Heart right ventricle (tissue), 16 donors: ENCODE measurements at regions not wholly inside any gene's neighbourhood (a gene's known extent, or its start where the extent isn't known, plus 50 kb on each side); places are given as distances from the start of the nearest gene placed in this dataset.

Experiments
- ATAC-seq, 8 donors: fragments of 200-7000 bp; cut with Tn5 transposase; one replicate each; pipeline ENCODE4 v1.9.1; 2020; ENCODE audit warnings: mild to moderate bottlenecking in 8 of 8, moderate library complexity in 8 of 8, moderate number of reproducible peaks in 1 of 8
- DNase-seq, 2 donors: peaks; one replicate each; pipeline ENCODE4 v3.0.0-alpha.2; 2020
- H3K27ac ChIP-seq, 10 donors: fragments of 200-600 bp; sonication (generic) in 2 of 10; one replicate each; pipeline versions ENCODE4 v1.5.0 to v1.8.0; 2020 to 2022; ENCODE audit warnings: mild to moderate bottlenecking in 3 of 10
- H3K27me3 ChIP-seq, 7 donors: fragments of 200-600 bp; one replicate each; pipeline ENCODE4 v1.8.0; 2021 to 2022; ENCODE audit warnings: mild to moderate bottlenecking in 2 of 7
- H3K36me3 ChIP-seq, 9 donors: fragments of 200-600 bp; sonication (generic) in 1 of 9; one replicate each; pipeline versions ENCODE4 v1.5.0 to v1.8.0; 2020 to 2022; ENCODE audit warnings: mild to moderate bottlenecking in 2 of 9
- H3K4me1 ChIP-seq, 9 donors: fragments of 200-600 bp; sonication (generic) in 1 of 9; one replicate each; pipeline versions ENCODE4 v1.5.0 to v1.8.0; 2020 to 2022; ENCODE audit warnings: mild to moderate bottlenecking in 4 of 9
- H3K4me3 ChIP-seq, 10 donors: fragments of 200-600 bp; sonication (generic) in 2 of 10; one replicate each; pipeline versions ENCODE4 v1.5.0 to v1.8.0; 2020 to 2022; ENCODE audit warnings: mild to moderate bottlenecking in 7 of 10, moderate library complexity in 2 of 10
- H3K9me3 ChIP-seq, 11 donors: fragments of 200-600 bp in 10 of 11; sonication (generic) in 2 of 11; one replicate each; pipeline versions ENCODE4 v1.5.0 to v1.8.0; 2013 to 2022; ENCODE audit warnings: mild to moderate bottlenecking in 2 of 11, control low read depth in 1 of 11, moderate library complexity in 1 of 11
- CTCF ChIP-seq, 9 donors: fragments of 200-600 bp; sonication (generic) in 2 of 9; IDR thresholded peaks; one replicate each; pipeline versions ENCODE4 v1.5.0 to v1.8.0; 2021 to 2022; ENCODE audit warnings: antibody characterized with exemption in 9 of 9, mild to moderate bottlenecking in 5 of 9, moderate library complexity in 1 of 9
- WGBS, 2 donors: extraction: QIAGEN DNeasy Blood & Tissue Kit; methylation state at CpG; one replicate each; pipeline ENCODE4 v1.1.7; 2013; ENCODE audit warnings: inconsistent platforms in 1 of 2; 5-methylcytosine and 5-hydroxymethylcytosine counted together
- intact Hi-C, 10 donors: fragments of 100-400 bp; cut with DNase I; formaldehyde crosslinking; loops; one replicate each; pipeline versions ENCODE4 v1.11.1 to v1.14.2; 2022
- donor health status: Arrhythmogenic right ventricular cardiomyopathy.
- donor health status: ischemic (EF 13 %, LVEDD 7.1; RV severe dilation, severe dysfunction).
- donor health status: healthy with polysubstance abuse.
- donor health status: DM: no; HTN: yes; CAD: no.
- donor health status: DM: no; HTN: no; CAD: no.
- donor health status: ischemic (EF 25% LVEDD 6.9; RV normal size, moderate dysfunction).
- donor health status: ischemic (EF 25% LVEDD 5.7; RV mildly dilated, moderate dysfunction).
- donor health status: healthy.
- donor health status: DM: yes; HTN: yes; CAD: no.
- donor health status: Ischemic cardiomyopathy.
- donor health status: ischemic (EF 35%, LVEDD 5.7; RV mildly dilated, moderate dysfunction).
- donor health status: nonischemic (EF 11% LVEDD 7.7; RV severe dilation, severe dysfunction).
- donor health status: DM: yes; HTN: yes; CAD: no.
- donor health status: PGD.
- donor health status: ischemic (EF 29% LVEDD 5.4; RV normal size, mild dysfunction).
- donor health status: nonischemic (EF 23%, LVEDD 6.1; RV moderate dilation, normal function).

- WGBS, 2 donors, result 25 to 28% methylated on average over 2 of the region's 2 CpGs
- no peak for ATAC-seq
- no peaks in the 10 kb centered on the region for H3K27me3 ChIP-seq
These were observed 696.3 kb downstream of the NR2F2 start for GRCh38 chr15:97026781-97027180.

GRCh38 chr15:97027772-97028171 is 697.3 kb downstream of the NR2F2 start:
- Histone ChIP-seq H3K4me1 (no peaks in the 10 kb centered on the region), H3K36me3 (no peaks in the 10 kb centered on the region), H3K27me3 (no peaks in the 10 kb centered on the region), H3K27ac (no peak overlapping the region), H3K4me3 (no peak overlapping the region), H3K9me3 (peaks cover 0 to 34% (median 0%) of the 10 kb centered on the region in 11 donors)
- DNase-seq (no peak), ATAC-seq (no peak)
- 88 to 90% methylated on average over 2 of the region's 2 CpGs for WGBS, 2 donors
- intact Hi-C loops, result no loop called here
- no peak for TF ChIP-seq CTCF (IDR thresholded peaks at IDR 0.05)

More at GRCh38 chr15:97026781-97027180, 696.3 kb downstream of the NR2F2 start:
- Histone ChIP-seq H3K4me1 (no peaks in the 10 kb centered on the region), H3K4me3 (no peak overlapping the region), H3K9me3 (peaks cover 0 to 31% (median 0%) of the 10 kb centered on the region in 11 donors), H3K27ac (no peak overlapping the region), H3K36me3 (no peaks in the 10 kb centered on the region)
- intact Hi-C loops, result no loop called here
- no peak for DNase-seq
- no peak for TF ChIP-seq CTCF (IDR thresholded peaks at IDR 0.05)

DNA sequence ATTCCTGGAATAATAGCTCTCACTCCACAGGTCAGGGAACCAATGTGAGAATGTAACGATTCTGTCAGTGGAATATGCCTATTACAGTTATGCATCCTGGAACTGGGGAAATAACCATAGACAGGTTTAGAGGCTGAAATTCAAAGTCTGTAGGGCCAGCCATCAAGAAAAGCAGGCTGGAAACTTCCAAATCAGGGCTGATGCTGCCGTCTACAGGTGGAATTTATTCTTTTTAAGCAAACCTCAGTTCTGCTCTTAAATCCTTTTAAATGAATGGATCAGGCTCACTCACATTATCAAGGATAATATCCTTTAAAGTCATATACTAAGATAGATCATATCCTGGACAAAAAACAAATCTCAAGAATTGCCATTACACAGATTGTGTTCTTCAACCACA is 699.8 kb downstream of the NR2F2 start:
- WGBS, 2 donors, result 87 to 90% methylated on average over 2 of the region's 2 CpGs
- ATAC-seq, result no peak
- intact Hi-C loops, result no loop called here

DNA sequence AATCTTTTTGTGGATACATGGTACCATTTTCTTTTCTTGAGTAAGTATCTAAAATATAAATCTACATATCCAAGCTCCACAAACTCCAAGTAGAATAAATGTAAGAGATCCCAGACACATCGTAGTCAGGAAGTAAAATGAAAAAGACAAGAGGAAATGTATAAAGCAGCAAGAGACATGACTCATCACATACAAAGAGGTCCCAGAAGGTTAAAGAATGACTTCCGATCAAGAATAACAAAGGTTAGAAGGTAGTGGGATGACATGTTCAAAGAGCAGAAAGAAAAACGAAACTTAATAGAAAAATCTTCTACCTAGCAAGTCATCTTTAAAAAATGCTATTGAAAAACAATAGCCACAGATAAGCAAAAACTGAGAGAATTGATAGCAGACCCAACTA is 705.8 kb downstream of the NR2F2 start:
- TF ChIP-seq CTCF (IDR thresholded peaks at IDR 0.05), result no peak
- Histone ChIP-seq H3K27ac (no peak overlapping the region), H3K27me3 (no peaks in the 10 kb centered on the region), H3K4me3 (no peak overlapping the region), H3K9me3 (peaks cover 0 to 16% (median 0%) of the 10 kb centered on the region in 11 donors), H3K36me3 (no peaks in the 10 kb centered on the region), H3K4me1 (no peaks in the 10 kb centered on the region)
- intact Hi-C loops, result no loop called here
- WGBS, 2 donors, result 51 to 56% methylated on average over 3 of the region's 3 CpGs
- no peak for DNase-seq
- ATAC-seq, result no peak

More for the DNA sequence above, 699.8 kb downstream of the NR2F2 start:
- DNase-seq, result no peak
- H3K36me3 ChIP-seq, result no peaks in the 10 kb centered on the region
- no peaks in the 10 kb centered on the region for H3K4me1 ChIP-seq
- peaks cover 0 to 34% (median 0%) of the 10 kb centered on the region in 11 donors for H3K9me3 ChIP-seq
- H3K27me3 ChIP-seq, result no peaks in the 10 kb centered on the region
- no peak overlapping the region for H3K4me3 ChIP-seq
- H3K27ac ChIP-seq, result no peak overlapping the region
- TF ChIP-seq CTCF (IDR thresholded peaks at IDR 0.05), result no peak
